ENCODE measurements at regions not wholly inside any gene's neighbourhood (a gene's known extent, or its start where the extent isn't known, plus 50 kb on each side); places are given as distances from the start of the nearest gene placed in this dataset.

- no peak overlapping the region for H3K4me3 ChIP-seq (ENCODE audit: low read length)
- H3K4me1 ChIP-seq (ENCODE audit: control insufficient read depth, insufficient read depth, low read length), result no peaks in the 10 kb centered on the region
- H3K36me3 ChIP-seq (ENCODE audit: control insufficient read depth, insufficient read depth, low read length), result no peaks in the 10 kb centered on the region
- H3K9me3 ChIP-seq (replicated peaks; ENCODE audit: control insufficient read depth, low read depth, low read length), result no peaks in the 10 kb centered on the region
- H3K27me3 ChIP-seq (ENCODE audit: control insufficient read depth, insufficient read depth, low read length), result no peaks in the 10 kb centered on the region
- no peak for DNase-seq
- no peak overlapping the region for H3K27ac ChIP-seq (ENCODE audit: low read length)
- WGBS (ENCODE audit: insufficient coverage), result no CpG with 5 or more reads among the region's 3 CpGs
These were observed 315.0 kb upstream of the NRIP1 start for GRCh38 chr21:15379776-15380175.

- Histone ChIP-seq H3K36me3 (ENCODE audit: control insufficient read depth, insufficient read depth, low read length) (no peaks in the 10 kb centered on the region), H3K4me3 (ENCODE audit: low read length) (no peak overlapping the region), H3K27ac (ENCODE audit: low read length) (no peak overlapping the region), H3K27me3 (ENCODE audit: control insufficient read depth, insufficient read depth, low read length) (no peaks in the 10 kb centered on the region), H3K9me3 (replicated peaks; ENCODE audit: control insufficient read depth, low read depth, low read length) (peaks cover 2% of the 10 kb centered on the region), H3K4me1 (ENCODE audit: control insufficient read depth, insufficient read depth, low read length) (no peaks in the 10 kb centered on the region)
- no peak for DNase-seq
- WGBS (ENCODE audit: insufficient coverage), result 74% methylated on average over 3 of the region's 4 CpGs
These were observed 318.8 kb upstream of the NRIP1 start for GRCh38 chr21:15383588-15383987.

- Histone ChIP-seq H3K4me3 (ENCODE audit: low read length) (no peak overlapping the region), H3K27me3 (ENCODE audit: control insufficient read depth, insufficient read depth, low read length) (no peaks in the 10 kb centered on the region), H3K36me3 (ENCODE audit: control insufficient read depth, insufficient read depth, low read length) (no peaks in the 10 kb centered on the region), H3K27ac (ENCODE audit: low read length) (no peak overlapping the region), H3K9me3 (replicated peaks; ENCODE audit: control insufficient read depth, low read depth, low read length) (peaks cover 2% of the 10 kb centered on the region), H3K4me1 (ENCODE audit: control insufficient read depth, insufficient read depth, low read length) (no peaks in the 10 kb centered on the region)
- no peak for DNase-seq
- WGBS (ENCODE audit: insufficient coverage), result no CpG with 5 or more reads among the region's 2 CpGs
These were observed 325.2 kb upstream of the NRIP1 start for GRCh38 chr21:15390049-15390448.

- H3K36me3 ChIP-seq (ENCODE audit: control insufficient read depth, insufficient read depth, low read length), result no peaks in the 10 kb centered on the region
- no peaks in the 10 kb centered on the region for H3K27me3 ChIP-seq (ENCODE audit: control insufficient read depth, insufficient read depth, low read length)
- H3K27ac ChIP-seq (ENCODE audit: low read length), result no peak overlapping the region
- peak; percentile 12 for DNase-seq
- no peaks in the 10 kb centered on the region for H3K4me1 ChIP-seq (ENCODE audit: control insufficient read depth, insufficient read depth, low read length)
- no peak overlapping the region for H3K4me3 ChIP-seq (ENCODE audit: low read length)
- no peaks in the 10 kb centered on the region for H3K9me3 ChIP-seq (replicated peaks; ENCODE audit: control insufficient read depth, low read depth, low read length)
- no CpG with 5 or more reads among the region's 2 CpGs for WGBS (ENCODE audit: insufficient coverage)
These were observed 332.5 kb upstream of the NRIP1 start for GRCh38 chr21:15397258-15397657.

GRCh38 chr21:15400905-15401304 lies 328.9 kb upstream of the USP25 start:
- Histone ChIP-seq H3K36me3 (ENCODE audit: control insufficient read depth, insufficient read depth, low read length) (no peaks in the 10 kb centered on the region), H3K4me3 (ENCODE audit: low read length) (no peak overlapping the region), H3K4me1 (ENCODE audit: control insufficient read depth, insufficient read depth, low read length) (no peaks in the 10 kb centered on the region), H3K9me3 (replicated peaks; ENCODE audit: control insufficient read depth, low read depth, low read length) (no peaks in the 10 kb centered on the region), H3K27me3 (ENCODE audit: control insufficient read depth, insufficient read depth, low read length) (no peaks in the 10 kb centered on the region), H3K27ac (ENCODE audit: low read length) (no peak overlapping the region)
- no peak for DNase-seq
- no CpG with 5 or more reads among the region's 1 CpG for WGBS (ENCODE audit: insufficient coverage)

GRCh38 chr21:15401331-15401730 lies 328.5 kb upstream of the USP25 start:
- H3K4me3 ChIP-seq (ENCODE audit: low read length), result no peak overlapping the region
- no peaks in the 10 kb centered on the region for H3K4me1 ChIP-seq (ENCODE audit: control insufficient read depth, insufficient read depth, low read length)
- no peaks in the 10 kb centered on the region for H3K27me3 ChIP-seq (ENCODE audit: control insufficient read depth, insufficient read depth, low read length)
- H3K27ac ChIP-seq (ENCODE audit: low read length), result no peak overlapping the region
- WGBS (ENCODE audit: insufficient coverage), result 84% methylated on average over 3 of the region's 4 CpGs
- H3K36me3 ChIP-seq (ENCODE audit: control insufficient read depth, insufficient read depth, low read length), result no peaks in the 10 kb centered on the region
- no peaks in the 10 kb centered on the region for H3K9me3 ChIP-seq (replicated peaks; ENCODE audit: control insufficient read depth, low read depth, low read length)
- no peak for DNase-seq

- Histone ChIP-seq H3K4me3 (ENCODE audit: low read length) (no peak overlapping the region), H3K27me3 (ENCODE audit: control insufficient read depth, insufficient read depth, low read length) (no peaks in the 10 kb centered on the region), H3K36me3 (ENCODE audit: control insufficient read depth, insufficient read depth, low read length) (no peaks in the 10 kb centered on the region), H3K4me1 (ENCODE audit: control insufficient read depth, insufficient read depth, low read length) (peaks cover 2% of the 10 kb centered on the region), H3K9me3 (replicated peaks; ENCODE audit: control insufficient read depth, low read depth, low read length) (no peaks in the 10 kb centered on the region), H3K27ac (ENCODE audit: low read length) (no peak overlapping the region)
- peak; percentile 10 for DNase-seq
These were observed 324.6 kb upstream of the USP25 start for GRCh38 chr21:15405214-15405613.

- no peaks in the 10 kb centered on the region for H3K36me3 ChIP-seq (ENCODE audit: control insufficient read depth, insufficient read depth, low read length)
- no peak overlapping the region for H3K4me3 ChIP-seq (ENCODE audit: low read length)
- no peak overlapping the region for H3K27ac ChIP-seq (ENCODE audit: low read length)
- no peak for DNase-seq
- H3K27me3 ChIP-seq (ENCODE audit: control insufficient read depth, insufficient read depth, low read length), result no peaks in the 10 kb centered on the region
- no peaks in the 10 kb centered on the region for H3K9me3 ChIP-seq (replicated peaks; ENCODE audit: control insufficient read depth, low read depth, low read length)
- 74% methylated on average over 3 of the region's 4 CpGs for whole genome bisulfite sequencing (ENCODE audit: insufficient coverage)
- peaks cover 2% of the 10 kb centered on the region for H3K4me1 ChIP-seq (ENCODE audit: control insufficient read depth, insufficient read depth, low read length)
These were observed 323.0 kb upstream of the USP25 start for GRCh38 chr21:15406791-15407190.

- 70% methylated on average over 2 of the region's 5 CpGs for WGBS (ENCODE audit: insufficient coverage)
These were observed 322.2 kb upstream of the USP25 start for GRCh38 chr21:15407585-15407984.

GRCh38 chr21:15408089-15408488 lies 321.7 kb upstream of the USP25 start:
- Histone ChIP-seq H3K36me3 (ENCODE audit: control insufficient read depth, insufficient read depth, low read length) (no peaks in the 10 kb centered on the region), H3K4me3 (ENCODE audit: low read length) (no peak overlapping the region), H3K27ac (ENCODE audit: low read length) (no peak overlapping the region), H3K9me3 (replicated peaks; ENCODE audit: control insufficient read depth, low read depth, low read length) (no peaks in the 10 kb centered on the region), H3K27me3 (ENCODE audit: control insufficient read depth, insufficient read depth, low read length) (no peaks in the 10 kb centered on the region), H3K4me1 (ENCODE audit: control insufficient read depth, insufficient read depth, low read length) (peaks cover 2% of the 10 kb centered on the region)
- no CpG with 5 or more reads among the region's 2 CpGs for WGBS (ENCODE audit: insufficient coverage)
- DNase-seq, result no peak

More at GRCh38 chr21:15407585-15407984, 322.2 kb upstream of the USP25 start:
- Histone ChIP-seq H3K27ac (ENCODE audit: low read length) (no peak overlapping the region), H3K4me3 (ENCODE audit: low read length) (no peak overlapping the region), H3K27me3 (ENCODE audit: control insufficient read depth, insufficient read depth, low read length) (no peaks in the 10 kb centered on the region), H3K36me3 (ENCODE audit: control insufficient read depth, insufficient read depth, low read length) (no peaks in the 10 kb centered on the region), H3K9me3 (replicated peaks; ENCODE audit: control insufficient read depth, low read depth, low read length) (no peaks in the 10 kb centered on the region), H3K4me1 (ENCODE audit: control insufficient read depth, insufficient read depth, low read length) (peaks cover 2% of the 10 kb centered on the region)
- no peak for DNase-seq

GRCh38 chr21:15409031-15409430 lies 320.8 kb upstream of the USP25 start:
- no peaks in the 10 kb centered on the region for H3K27me3 ChIP-seq (ENCODE audit: control insufficient read depth, insufficient read depth, low read length)
- no CpG with 5 or more reads among the region's 1 CpG for WGBS (ENCODE audit: insufficient coverage)
- H3K36me3 ChIP-seq (ENCODE audit: control insufficient read depth, insufficient read depth, low read length), result no peaks in the 10 kb centered on the region
- H3K9me3 ChIP-seq (replicated peaks; ENCODE audit: control insufficient read depth, low read depth, low read length), result no peaks in the 10 kb centered on the region
- no peak overlapping the region for H3K27ac ChIP-seq (ENCODE audit: low read length)
- H3K4me1 ChIP-seq (ENCODE audit: control insufficient read depth, insufficient read depth, low read length), result peaks cover 2% of the 10 kb centered on the region
- no peak overlapping the region for H3K4me3 ChIP-seq (ENCODE audit: low read length)
- no peak for DNase-seq

Data from muscle of leg (tissue), 3 donors.